ENCODE measurements at regions not wholly inside any gene's neighbourhood (a gene's known extent, or its start where the extent isn't known, plus 50 kb on each side); places are given as distances from the start of the nearest gene placed in this dataset.

GRCh38 chr16:77033516-77033915 lies 157.5 kb upstream of the MON1B start:
- TF ChIP-seq GATA3 (IDR thresholded peaks at IDR 0.05; ENCODE audit: low read depth, low read length) (no peak), GATA2 (IDR thresholded peaks at IDR 0.05; ENCODE audit: low read depth, low read length) (no peak)
